ENCODE measurements at regions not wholly inside any gene's neighbourhood (a gene's known extent, or its start where the extent isn't known, plus 50 kb on each side); places are given as distances from the start of the nearest gene placed in this dataset.

- TF ChIP-seq EZH2 (IDR thresholded peaks at IDR 0.05): no peak
- Histone ChIP-seq H3K9ac (ENCODE audit: insufficient read length) (no peak overlapping the region), H3K4me3 (no peak overlapping the region), H3K27ac (no peak overlapping the region), H3K36me3 (ENCODE audit: insufficient read depth, low read length) (no peaks in the 10 kb centered on the region), H3K9me3 (ENCODE audit: low read depth, low read length) (no peaks in the 10 kb centered on the region)
- DNase-seq (ENCODE audit: low read depth, low spot score): no peak
Observed at GRCh38 chr6:40912158-40912946, 126.7 kb downstream of the UNC5CL start.

DNA sequence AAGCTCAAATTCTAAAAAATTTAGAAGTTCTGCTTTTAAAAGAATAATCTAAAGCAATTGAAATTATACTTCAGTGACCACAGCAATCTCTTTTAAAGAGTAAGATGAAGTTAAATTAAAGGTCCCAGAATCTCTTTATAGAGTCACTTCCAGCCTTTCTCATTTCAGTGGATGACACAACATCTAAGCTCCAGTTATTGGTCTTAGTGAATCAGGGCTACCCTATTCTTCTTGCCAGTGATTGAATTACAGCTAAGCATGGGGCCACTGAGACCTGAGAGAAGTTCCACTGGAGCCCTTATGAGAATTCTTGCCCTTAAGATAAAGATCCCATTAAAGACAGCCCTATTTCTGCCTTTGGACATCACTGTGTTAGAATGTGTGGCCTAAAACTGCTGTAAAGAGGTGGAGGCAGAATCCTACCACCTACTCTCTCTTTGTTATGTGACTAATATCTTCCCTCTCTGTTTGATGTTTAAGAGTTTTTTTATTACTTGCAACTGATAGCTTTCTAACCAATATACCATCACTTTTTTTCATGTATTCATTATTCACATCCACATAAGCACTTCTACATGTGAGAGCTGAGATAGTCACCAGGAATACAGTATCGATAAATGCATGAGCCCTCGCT lies 128.6 kb downstream of the UNC5CL start:
- H3K9me3 ChIP-seq (ENCODE audit: low read depth, low read length): no peaks in the 10 kb centered on the region
- no peak overlapping the region for H3K4me3 ChIP-seq
- H3K36me3 ChIP-seq (ENCODE audit: insufficient read depth, low read length): no peaks in the 10 kb centered on the region
- no peak overlapping the region for H3K27ac ChIP-seq
- H3K9ac ChIP-seq (ENCODE audit: insufficient read length): no peak overlapping the region
- TF ChIP-seq FOXP2 (optimal IDR thresholded peaks at IDR 0.05; ENCODE audit: control extremely low read depth, extremely low read length, insufficient read depth) (no peak), EZH2 (IDR thresholded peaks at IDR 0.05) (no peak), POLR2AphosphoS5 (IDR thresholded peaks at IDR 0.05; ENCODE audit: borderline replicate concordance, low read depth, low read length) (no peak)
- no peak for DNase-seq (ENCODE audit: low read depth, low spot score)

DNA sequence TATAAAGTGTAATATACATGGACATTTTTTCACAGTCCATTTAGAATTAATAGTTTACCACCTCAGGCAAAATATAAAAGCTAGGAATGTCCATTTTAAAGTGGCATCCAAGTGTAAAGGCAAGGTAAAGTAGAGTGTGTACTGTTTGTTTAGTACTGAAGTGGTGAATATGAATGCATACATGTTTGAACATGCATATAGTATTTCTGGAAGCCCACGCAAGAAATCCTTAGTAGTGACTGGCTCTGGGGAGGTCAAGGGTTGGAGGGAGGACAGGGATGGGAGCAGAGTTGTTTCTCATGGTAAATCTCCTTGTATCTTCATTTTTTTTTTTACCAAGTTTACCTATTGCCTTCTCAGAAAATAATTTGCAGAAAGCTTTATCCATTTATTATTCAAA lies 129.2 kb downstream of the UNC5CL start:
- H3K4me3 ChIP-seq: no peak overlapping the region
- TF ChIP-seq POLR2AphosphoS5 (IDR thresholded peaks at IDR 0.05; ENCODE audit: borderline replicate concordance, low read depth, low read length) (no peak), FOXP2 (optimal IDR thresholded peaks at IDR 0.05; ENCODE audit: control extremely low read depth, extremely low read length, insufficient read depth) (no peak), EZH2 (IDR thresholded peaks at IDR 0.05) (no peak)
- no peaks in the 10 kb centered on the region for H3K9me3 ChIP-seq (ENCODE audit: low read depth, low read length)
- DNase-seq (ENCODE audit: low read depth, low spot score): no peak
- no peak overlapping the region for H3K9ac ChIP-seq (ENCODE audit: insufficient read length)
- H3K36me3 ChIP-seq (ENCODE audit: insufficient read depth, low read length): no peaks in the 10 kb centered on the region
- no peak overlapping the region for H3K27ac ChIP-seq

DNA sequence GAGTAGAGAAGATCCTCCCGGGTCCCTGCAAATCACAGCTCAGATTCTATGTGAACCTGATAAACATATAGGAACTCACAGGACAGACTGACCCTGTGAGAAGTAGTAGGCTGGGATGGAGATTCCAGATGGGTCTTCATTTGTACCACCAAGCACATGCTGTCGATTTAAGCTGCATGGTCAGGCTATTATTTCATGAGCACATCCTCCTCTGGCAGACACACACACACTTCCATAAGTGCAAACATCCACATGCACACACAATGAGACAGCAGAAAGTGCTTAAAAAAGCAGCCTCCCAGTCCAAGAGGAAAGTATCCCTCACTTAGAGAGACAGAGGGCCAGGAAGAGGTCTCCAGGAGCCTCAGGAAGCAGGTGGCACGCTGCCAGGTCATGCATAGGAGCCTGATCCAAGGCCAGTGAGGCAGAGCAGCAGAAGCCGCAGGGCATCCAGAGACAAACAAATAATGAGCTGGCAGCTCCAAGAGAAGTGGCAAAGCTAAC lies 131.8 kb downstream of the UNC5CL start:
- DNase-seq (ENCODE audit: low read depth, low spot score): no peak
- H3K4me3 ChIP-seq: no peak overlapping the region
- no peaks in the 10 kb centered on the region for H3K36me3 ChIP-seq (ENCODE audit: insufficient read depth, low read length)
- H3K27ac ChIP-seq: no peak overlapping the region
- H3K9me3 ChIP-seq (ENCODE audit: low read depth, low read length): no peaks in the 10 kb centered on the region
- H3K9ac ChIP-seq (ENCODE audit: insufficient read length): no peak overlapping the region
- TF ChIP-seq FOXP2 (optimal IDR thresholded peaks at IDR 0.05; ENCODE audit: control extremely low read depth, extremely low read length, insufficient read depth) (no peak), EZH2 (IDR thresholded peaks at IDR 0.05) (no peak), POLR2AphosphoS5 (IDR thresholded peaks at IDR 0.05; ENCODE audit: borderline replicate concordance, low read depth, low read length) (no peak)

DNA sequence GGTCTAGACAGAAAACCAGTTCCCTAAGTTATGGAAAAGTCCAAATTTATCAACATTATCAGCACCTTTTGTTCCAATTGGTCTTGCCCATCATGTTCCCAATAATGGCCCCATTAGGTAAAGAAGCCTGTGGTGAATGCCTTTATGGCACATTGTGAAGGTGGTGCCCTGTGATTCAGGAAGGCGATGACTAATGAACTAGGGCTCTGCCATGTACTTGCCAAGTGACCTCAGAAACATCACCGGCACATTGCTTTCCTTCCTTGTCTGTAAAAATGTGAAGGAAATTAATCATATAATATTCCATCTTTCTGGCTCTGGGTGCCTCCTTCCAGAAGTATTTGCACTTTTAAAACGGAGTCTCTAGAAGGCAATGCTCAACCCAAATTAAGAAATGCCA lies 132.3 kb downstream of the UNC5CL start:
- H3K9me3 ChIP-seq (ENCODE audit: low read depth, low read length): no peaks in the 10 kb centered on the region
- no peak for TF ChIP-seq EZH2 (IDR thresholded peaks at IDR 0.05)
- no peak for TF ChIP-seq FOXP2 (optimal IDR thresholded peaks at IDR 0.05; ENCODE audit: control extremely low read depth, extremely low read length, insufficient read depth)
- no peak for TF ChIP-seq POLR2AphosphoS5 (IDR thresholded peaks at IDR 0.05; ENCODE audit: borderline replicate concordance, low read depth, low read length)

DNA sequence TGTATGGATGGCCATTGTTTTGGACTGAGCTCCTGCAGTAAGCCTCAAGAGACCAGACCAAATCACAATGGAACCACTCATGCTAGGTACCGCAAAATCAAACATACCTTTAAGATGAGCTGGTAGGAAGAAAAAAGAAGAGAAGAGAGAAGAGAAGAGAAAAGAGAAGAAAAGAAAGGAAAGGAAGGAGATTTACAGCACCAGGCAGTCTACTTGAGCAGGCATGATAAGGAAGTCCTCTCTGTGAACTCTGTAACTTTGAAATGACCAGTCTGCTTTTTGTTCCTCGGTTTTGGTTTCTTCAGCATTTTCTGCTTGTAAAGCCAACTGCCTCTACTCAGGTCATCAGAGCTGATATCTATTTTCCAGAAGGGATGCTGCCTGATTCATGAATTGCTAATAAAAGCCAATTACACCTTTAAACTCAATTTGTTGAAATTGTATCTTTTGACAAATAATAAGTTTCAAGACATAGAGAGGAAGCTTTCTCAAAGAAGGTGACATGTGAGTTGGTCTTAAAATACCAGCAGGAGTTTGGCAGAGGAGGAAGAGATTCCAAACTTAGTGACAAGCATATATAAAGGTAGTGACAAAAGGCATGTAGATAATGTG lies 134.3 kb downstream of the UNC5CL start:
- Histone ChIP-seq H3K27ac (no peak overlapping the region), H3K4me3 (no peak overlapping the region), H3K36me3 (ENCODE audit: insufficient read depth, low read length) (no peaks in the 10 kb centered on the region), H3K9me3 (ENCODE audit: low read depth, low read length) (no peaks in the 10 kb centered on the region), H3K9ac (ENCODE audit: insufficient read length) (no peak overlapping the region)
- no peak for TF ChIP-seq EZH2 (IDR thresholded peaks at IDR 0.05)
- no peak for TF ChIP-seq POLR2AphosphoS5 (IDR thresholded peaks at IDR 0.05; ENCODE audit: borderline replicate concordance, low read depth, low read length)
- no peak for TF ChIP-seq FOXP2 (optimal IDR thresholded peaks at IDR 0.05; ENCODE audit: control extremely low read depth, extremely low read length, insufficient read depth)
- DNase-seq (ENCODE audit: low read depth, low spot score): no peak

More for the DNA sequence above, 132.3 kb downstream of the UNC5CL start:
- Histone ChIP-seq H3K36me3 (ENCODE audit: insufficient read depth, low read length) (no peaks in the 10 kb centered on the region), H3K4me3 (no peak overlapping the region), H3K27ac (no peak overlapping the region), H3K9ac (ENCODE audit: insufficient read length) (no peak overlapping the region)
- no peak for DNase-seq (ENCODE audit: low read depth, low spot score)

DNA sequence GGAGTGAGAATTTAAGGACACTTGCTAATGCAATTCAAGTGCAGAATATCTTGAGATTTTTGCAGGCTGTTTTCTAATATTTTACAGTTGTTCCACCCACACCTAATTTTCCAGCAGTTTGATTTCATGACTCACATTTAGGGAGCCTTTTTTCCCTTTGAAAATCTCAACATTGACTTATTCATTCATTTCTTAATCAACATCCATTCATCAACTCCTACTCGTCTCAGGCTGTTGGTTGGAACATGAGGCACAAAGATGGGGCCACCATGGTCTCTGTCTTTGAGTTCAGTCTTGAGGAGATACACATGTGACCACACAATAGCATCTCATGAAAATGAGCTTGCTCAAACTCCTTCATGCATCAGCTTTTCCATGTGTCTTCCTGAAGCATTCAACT lies 135.6 kb downstream of the UNC5CL start:
- no peaks in the 10 kb centered on the region for H3K9me3 ChIP-seq (ENCODE audit: low read depth, low read length)
- no peaks in the 10 kb centered on the region for H3K36me3 ChIP-seq (ENCODE audit: insufficient read depth, low read length)
- H3K9ac ChIP-seq (ENCODE audit: insufficient read length): no peak overlapping the region
- H3K4me3 ChIP-seq: no peak overlapping the region
- no peak for DNase-seq (ENCODE audit: low read depth, low spot score)
- TF ChIP-seq POLR2AphosphoS5 (IDR thresholded peaks at IDR 0.05; ENCODE audit: borderline replicate concordance, low read depth, low read length) (no peak), EZH2 (IDR thresholded peaks at IDR 0.05) (no peak), FOXP2 (optimal IDR thresholded peaks at IDR 0.05; ENCODE audit: control extremely low read depth, extremely low read length, insufficient read depth) (no peak)
- no peak overlapping the region for H3K27ac ChIP-seq

- Histone ChIP-seq H3K9ac (ENCODE audit: insufficient read length) (no peak overlapping the region), H3K4me3 (no peak overlapping the region), H3K9me3 (ENCODE audit: low read depth, low read length) (no peaks in the 10 kb centered on the region), H3K36me3 (ENCODE audit: insufficient read depth, low read length) (no peaks in the 10 kb centered on the region), H3K27ac (no peak overlapping the region)
- no peak for DNase-seq (ENCODE audit: low read depth, low spot score)
- TF ChIP-seq EZH2 (IDR thresholded peaks at IDR 0.05) (no peak), FOXP2 (optimal IDR thresholded peaks at IDR 0.05; ENCODE audit: control extremely low read depth, extremely low read length, insufficient read depth) (no peak), POLR2AphosphoS5 (IDR thresholded peaks at IDR 0.05; ENCODE audit: borderline replicate concordance, low read depth, low read length) (no peak)
Observed at GRCh38 chr6:40901322-40902055, 137.5 kb downstream of the UNC5CL start.

Measured in SK-N-MC (cell line).